ENCODE measurements at regions not wholly inside any gene's neighbourhood (a gene's known extent, or its start where the extent isn't known, plus 50 kb on each side); places are given as distances from the start of the nearest gene placed in this dataset.

- Mint-ChIP-seq H3K27me3 (ENCODE audit: insufficient read depth) (no peaks in the 10 kb centered on the region), H3K27ac (no peak overlapping the region), H3K4me3 (no peak overlapping the region), H3K36me3 (ENCODE audit: low read depth) (no peaks in the 10 kb centered on the region), H3K9me3 (no peaks in the 10 kb centered on the region), H3K4me1 (ENCODE audit: low read depth) (no peaks in the 10 kb centered on the region)
- intact Hi-C loops (cut with micrococcal nuclease) = no loop called here
- no peak for DNase-seq (ENCODE audit: low spot score)
These were observed 705.7 kb upstream of the IGFBP3 start for GRCh38 chr7:46626691-46627310.

DNA sequence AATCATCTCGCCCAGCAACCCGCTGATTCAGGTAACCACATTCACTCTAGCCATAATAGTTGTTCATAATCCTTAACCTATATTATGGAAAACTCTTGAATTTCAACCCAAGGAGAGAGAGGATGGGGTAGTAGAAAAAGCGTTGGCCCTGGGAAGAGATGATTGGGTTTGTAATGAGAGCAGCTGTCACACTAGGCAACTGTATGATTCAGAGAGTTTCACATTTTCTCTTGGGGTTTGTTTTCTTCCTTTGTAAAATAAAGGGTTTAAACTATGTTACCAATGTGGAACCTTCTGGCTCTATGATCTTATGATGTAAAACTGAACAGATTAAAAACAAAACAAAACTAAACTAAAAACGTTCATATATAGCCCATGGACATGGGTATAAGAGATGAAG is 705.2 kb upstream of the IGFBP3 start:
- no peaks in the 10 kb centered on the region for H3K4me1 Mint-ChIP-seq (ENCODE audit: low read depth)
- H3K27ac Mint-ChIP-seq = no peak overlapping the region
- no peaks in the 10 kb centered on the region for H3K9me3 Mint-ChIP-seq
- no peaks in the 10 kb centered on the region for H3K27me3 Mint-ChIP-seq (ENCODE audit: insufficient read depth)
- H3K4me3 Mint-ChIP-seq = no peak overlapping the region
- DNase-seq (ENCODE audit: low spot score) = no peak
- intact Hi-C loops (cut with micrococcal nuclease) = no loop called here
- no peaks in the 10 kb centered on the region for H3K36me3 Mint-ChIP-seq (ENCODE audit: low read depth)

- intact Hi-C loops (cut with micrococcal nuclease) = no loop called here
- no peak overlapping the region for H3K4me3 Mint-ChIP-seq
- H3K9me3 Mint-ChIP-seq = no peaks in the 10 kb centered on the region
- no peaks in the 10 kb centered on the region for H3K4me1 Mint-ChIP-seq (ENCODE audit: low read depth)
- H3K27ac Mint-ChIP-seq = no peak overlapping the region
- H3K36me3 Mint-ChIP-seq (ENCODE audit: low read depth) = no peaks in the 10 kb centered on the region
- H3K27me3 Mint-ChIP-seq (ENCODE audit: insufficient read depth) = no peaks in the 10 kb centered on the region
- DNase-seq (ENCODE audit: low spot score) = no peak
These were observed 704.0 kb upstream of the IGFBP3 start for GRCh38 chr7:46625032-46625431.

DNA sequence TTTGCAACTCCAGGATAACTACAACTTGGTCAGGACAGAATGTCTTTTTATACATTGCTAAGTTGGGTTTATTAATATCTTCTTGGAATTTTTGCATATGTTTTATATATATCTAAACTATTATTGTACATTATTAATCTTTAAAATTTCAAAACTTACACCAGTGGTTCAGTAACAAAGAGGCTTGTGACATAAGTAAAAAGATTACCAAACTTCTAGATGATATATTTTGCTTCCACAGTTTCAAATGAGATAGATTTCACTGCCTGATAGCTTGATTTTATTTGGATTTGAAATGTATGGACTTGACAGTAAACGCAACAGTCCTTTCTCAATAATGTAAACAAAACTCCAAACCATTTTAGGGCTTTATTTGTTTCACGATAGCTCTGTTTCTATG is 701.2 kb upstream of the IGFBP3 start:
- Mint-ChIP-seq H3K4me1 (ENCODE audit: low read depth) (no peaks in the 10 kb centered on the region), H3K27me3 (ENCODE audit: insufficient read depth) (no peaks in the 10 kb centered on the region), H3K9me3 (peaks cover 3% of the 10 kb centered on the region), H3K27ac (no peak overlapping the region), H3K4me3 (no peak overlapping the region), H3K36me3 (ENCODE audit: low read depth) (no peaks in the 10 kb centered on the region)
- intact Hi-C loops (cut with micrococcal nuclease) = no loop called here
- DNase-seq (ENCODE audit: low spot score) = no peak

DNA sequence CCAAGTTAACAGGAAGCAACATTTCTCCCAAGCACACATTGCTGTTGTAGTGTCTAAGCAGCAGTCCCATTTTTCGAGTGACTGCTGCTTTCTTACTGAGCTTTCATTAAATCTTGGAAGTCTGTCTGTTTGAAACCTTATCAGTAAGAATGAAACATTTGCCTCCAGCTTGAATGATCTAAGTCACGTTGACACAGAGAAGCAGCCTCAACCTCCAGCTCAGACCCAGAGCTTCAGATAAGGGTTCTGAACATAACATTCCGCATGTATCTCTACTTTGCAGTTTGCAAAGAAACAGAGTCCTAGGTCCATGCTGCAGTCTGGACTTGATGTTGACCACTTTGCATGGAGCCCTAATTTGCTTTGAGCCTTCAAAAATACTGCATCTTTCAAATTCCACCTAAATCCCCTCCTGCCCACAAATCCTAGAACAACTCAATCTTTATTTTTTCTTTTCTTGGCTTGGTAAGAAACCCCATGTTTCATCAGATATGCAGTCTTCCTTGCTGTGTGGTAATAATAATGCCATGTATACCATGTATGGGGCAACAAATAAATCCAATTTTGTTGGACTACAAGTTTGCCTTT is 698.7 kb upstream of the IGFBP3 start:
- no peak for DNase-seq (ENCODE audit: low spot score)
- intact Hi-C loops (cut with micrococcal nuclease) = no loop called here
- Mint-ChIP-seq H3K4me1 (ENCODE audit: low read depth) (no peaks in the 10 kb centered on the region), H3K27me3 (ENCODE audit: insufficient read depth) (no peaks in the 10 kb centered on the region), H3K9me3 (peaks cover 3% of the 10 kb centered on the region), H3K4me3 (no peak overlapping the region), H3K27ac (no peak overlapping the region), H3K36me3 (ENCODE audit: low read depth) (no peaks in the 10 kb centered on the region)

DNA sequence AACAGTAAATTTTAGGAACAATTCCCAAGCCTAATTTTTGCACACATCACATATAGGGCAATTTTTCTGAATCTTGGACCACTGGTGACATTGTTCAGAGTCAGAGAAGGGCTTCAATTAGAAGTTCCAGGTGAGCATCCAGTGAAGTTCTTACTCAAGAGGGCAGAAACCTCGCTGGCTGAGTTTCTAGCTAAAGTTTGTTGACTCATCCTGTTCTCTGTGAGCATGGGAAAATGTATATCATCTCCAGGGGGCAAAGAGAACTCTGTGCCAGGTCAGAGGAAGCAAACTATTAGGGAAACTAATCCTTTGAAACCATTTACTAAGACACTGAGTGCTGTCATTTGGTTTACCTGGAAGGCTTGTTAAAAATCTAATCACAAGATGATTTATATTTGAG is 695.6 kb upstream of the IGFBP3 start:
- Mint-ChIP-seq H3K36me3 (ENCODE audit: low read depth) (no peaks in the 10 kb centered on the region), H3K4me3 (no peak overlapping the region), H3K27ac (no peak overlapping the region), H3K4me1 (ENCODE audit: low read depth) (no peaks in the 10 kb centered on the region), H3K27me3 (ENCODE audit: insufficient read depth) (no peaks in the 10 kb centered on the region), H3K9me3 (peaks cover 3% of the 10 kb centered on the region)
- no peak for DNase-seq (ENCODE audit: low spot score)
- intact Hi-C loops (cut with micrococcal nuclease) = no loop called here

DNA sequence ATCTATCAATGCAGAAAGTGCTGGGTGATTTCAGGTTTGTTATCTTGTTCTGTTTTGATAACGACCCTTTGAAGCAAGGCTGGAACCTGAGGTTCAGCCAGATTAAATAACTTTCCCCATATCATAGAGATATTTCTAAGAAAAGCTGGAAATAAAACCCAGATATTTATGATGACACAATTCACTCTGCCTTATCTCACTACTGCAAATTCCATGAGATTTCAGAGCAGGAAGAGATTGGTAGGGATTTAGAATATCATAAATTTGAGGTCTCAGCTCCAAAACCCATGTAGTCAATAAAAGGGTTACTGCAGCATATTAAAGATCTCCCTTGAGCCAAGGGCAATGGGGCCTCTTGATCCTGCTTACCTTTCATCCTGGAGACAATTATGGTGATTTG is 692.5 kb upstream of the IGFBP3 start:
- peaks cover 3% of the 10 kb centered on the region for H3K9me3 Mint-ChIP-seq
- no peak overlapping the region for H3K27ac Mint-ChIP-seq
- no peaks in the 10 kb centered on the region for H3K27me3 Mint-ChIP-seq (ENCODE audit: insufficient read depth)
- no peak for DNase-seq (ENCODE audit: low spot score)
- H3K4me3 Mint-ChIP-seq = no peak overlapping the region
- H3K4me1 Mint-ChIP-seq (ENCODE audit: low read depth) = no peaks in the 10 kb centered on the region
- intact Hi-C loops (cut with micrococcal nuclease) = no loop called here
- H3K36me3 Mint-ChIP-seq (ENCODE audit: low read depth) = no peaks in the 10 kb centered on the region

GRCh38 chr7:46613116-46613515 is 692.0 kb upstream of the IGFBP3 start:
- DNase-seq (ENCODE audit: low spot score) = no peak
- Mint-ChIP-seq H3K36me3 (ENCODE audit: low read depth) (no peaks in the 10 kb centered on the region), H3K4me3 (no peak overlapping the region), H3K4me1 (ENCODE audit: low read depth) (no peaks in the 10 kb centered on the region), H3K27ac (no peak overlapping the region), H3K9me3 (peaks cover 7% of the 10 kb centered on the region), H3K27me3 (ENCODE audit: insufficient read depth) (no peaks in the 10 kb centered on the region)
- intact Hi-C loops (cut with micrococcal nuclease) = no loop called here

DNA sequence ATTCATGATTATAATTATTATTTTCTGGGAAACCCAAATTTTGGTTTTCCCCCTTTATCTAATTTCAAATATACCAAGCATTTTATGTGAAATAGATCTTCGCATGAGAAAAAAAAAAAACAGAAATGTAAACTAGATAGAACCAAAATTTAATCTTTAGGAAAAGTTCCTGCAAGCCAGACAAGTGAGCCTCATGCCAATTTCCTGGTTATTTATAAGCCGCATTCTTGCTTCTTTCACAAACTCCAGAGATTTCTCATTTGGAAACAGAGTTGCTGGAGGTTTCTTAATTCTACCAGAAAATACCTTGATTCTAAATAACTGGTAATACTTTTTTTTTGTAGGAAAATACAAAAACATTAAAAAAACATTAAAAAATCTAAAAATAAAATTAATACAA is 690.4 kb upstream of the IGFBP3 start:
- Mint-ChIP-seq H3K36me3 (ENCODE audit: low read depth) (no peaks in the 10 kb centered on the region), H3K4me1 (ENCODE audit: low read depth) (no peaks in the 10 kb centered on the region), H3K27ac (no peak overlapping the region), H3K27me3 (ENCODE audit: insufficient read depth) (no peaks in the 10 kb centered on the region), H3K4me3 (no peak overlapping the region), H3K9me3 (peaks cover 5% of the 10 kb centered on the region)
- intact Hi-C loops (cut with micrococcal nuclease) = no loop called here
- DNase-seq (ENCODE audit: low spot score) = no peak

DNA sequence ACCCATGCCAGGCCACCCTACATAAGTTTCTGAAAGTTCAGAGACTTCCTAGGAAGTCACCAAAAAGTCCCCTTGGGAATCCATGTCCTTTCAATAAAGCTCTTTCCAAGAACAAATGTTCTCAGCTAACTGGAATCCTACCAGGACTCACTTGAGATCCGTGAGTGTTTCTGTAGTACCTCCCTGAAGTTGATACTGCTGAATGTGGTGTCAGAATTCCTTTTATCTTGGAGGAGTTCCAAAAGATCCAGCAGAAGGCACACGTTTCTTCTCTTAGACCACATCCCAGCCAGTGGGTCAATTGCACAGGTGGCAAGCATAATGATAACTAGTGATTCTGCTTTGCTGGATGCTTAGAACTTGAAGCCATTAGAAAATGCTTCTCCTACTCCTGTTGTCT is 689.7 kb upstream of the IGFBP3 start:
- intact Hi-C loops (cut with micrococcal nuclease) = no loop called here
- DNase-seq (ENCODE audit: low spot score) = no peak
- Mint-ChIP-seq H3K27ac (no peak overlapping the region), H3K4me3 (no peak overlapping the region), H3K36me3 (ENCODE audit: low read depth) (no peaks in the 10 kb centered on the region), H3K4me1 (ENCODE audit: low read depth) (no peaks in the 10 kb centered on the region), H3K9me3 (peaks cover 5% of the 10 kb centered on the region), H3K27me3 (ENCODE audit: insufficient read depth) (no peaks in the 10 kb centered on the region)

GRCh38 chr7:46607176-46607575 is 686.1 kb upstream of the IGFBP3 start:
- Mint-ChIP-seq H3K4me3 (no peak overlapping the region), H3K9me3 (peaks cover 5% of the 10 kb centered on the region), H3K27ac (no peak overlapping the region), H3K27me3 (ENCODE audit: insufficient read depth) (no peaks in the 10 kb centered on the region), H3K36me3 (ENCODE audit: low read depth) (no peaks in the 10 kb centered on the region), H3K4me1 (ENCODE audit: low read depth) (no peaks in the 10 kb centered on the region)
- intact Hi-C loops (cut with micrococcal nuclease) = no loop called here
- DNase-seq (ENCODE audit: low spot score) = no peak

DNA sequence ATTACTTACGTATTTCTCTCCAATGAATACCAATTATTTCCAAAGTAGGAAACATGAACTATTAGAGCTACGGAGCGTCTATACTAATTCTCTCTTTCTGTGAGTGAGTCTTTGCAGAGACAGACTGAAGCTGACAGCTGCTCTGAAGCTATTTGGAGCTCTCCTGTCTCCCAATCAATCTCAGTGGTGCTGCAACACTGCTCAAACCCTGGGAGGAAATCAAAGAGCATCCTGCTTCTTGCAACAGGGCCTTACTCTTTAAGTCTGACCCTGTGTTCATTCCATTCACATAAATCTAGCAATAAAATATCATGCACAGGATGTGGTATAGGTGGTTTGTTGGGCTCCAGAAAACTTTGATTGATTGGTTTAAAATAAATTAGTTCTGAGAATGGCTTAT is 685.7 kb upstream of the IGFBP3 start:
- Mint-ChIP-seq H3K27me3 (ENCODE audit: insufficient read depth) (no peaks in the 10 kb centered on the region), H3K27ac (no peak overlapping the region), H3K4me3 (no peak overlapping the region), H3K36me3 (ENCODE audit: low read depth) (no peaks in the 10 kb centered on the region), H3K4me1 (ENCODE audit: low read depth) (no peaks in the 10 kb centered on the region), H3K9me3 (peaks cover 5% of the 10 kb centered on the region)
- intact Hi-C loops (cut with micrococcal nuclease) = no loop called here
- no peak for DNase-seq (ENCODE audit: low spot score)

GRCh38 chr7:46604241-46604661 is 683.2 kb upstream of the IGFBP3 start:
- no peaks in the 10 kb centered on the region for H3K27me3 Mint-ChIP-seq (ENCODE audit: insufficient read depth)
- intact Hi-C loops (cut with micrococcal nuclease) = no loop called here
- no peaks in the 10 kb centered on the region for H3K4me1 Mint-ChIP-seq (ENCODE audit: low read depth)
- no peak overlapping the region for H3K4me3 Mint-ChIP-seq
- H3K27ac Mint-ChIP-seq = no peak overlapping the region
- H3K36me3 Mint-ChIP-seq (ENCODE audit: low read depth) = no peaks in the 10 kb centered on the region
- no peak for DNase-seq (ENCODE audit: low spot score)
- peaks cover 5% of the 10 kb centered on the region for H3K9me3 Mint-ChIP-seq

- Mint-ChIP-seq H3K4me1 (ENCODE audit: low read depth) (no peaks in the 10 kb centered on the region), H3K9me3 (peaks cover 5% of the 10 kb centered on the region), H3K27me3 (ENCODE audit: insufficient read depth) (no peaks in the 10 kb centered on the region), H3K36me3 (ENCODE audit: low read depth) (no peaks in the 10 kb centered on the region), H3K27ac (no peak overlapping the region), H3K4me3 (no peak overlapping the region)
- no peak for DNase-seq (ENCODE audit: low spot score)
- intact Hi-C loops (cut with micrococcal nuclease) = no loop called here
These were observed 682.7 kb upstream of the IGFBP3 start for GRCh38 chr7:46603780-46604179.
